ENCODE measurements at regions not wholly inside any gene's neighbourhood (a gene's known extent, or its start where the extent isn't known, plus 50 kb on each side); places are given as distances from the start of the nearest gene placed in this dataset.

GRCh38 chr12:41917938-41918341 lies 226.7 kb downstream of the GXYLT1 start:
- no peak for DNase-seq (ENCODE audit: low read depth)
- no peak overlapping the region for H3K4me3 ChIP-seq (ENCODE audit: control insufficient read depth, low read depth, low read length)
- no peak for TF ChIP-seq CTCF (IDR thresholded peaks at IDR 0.05; ENCODE audit: control insufficient read depth, insufficient read depth, low read depth, low read length, missing control alignments)

- no peak overlapping the region for H3K4me3 ChIP-seq (ENCODE audit: control insufficient read depth, low read depth, low read length)
- TF ChIP-seq CTCF (IDR thresholded peaks at IDR 0.05; ENCODE audit: control insufficient read depth, insufficient read depth, low read depth, low read length, missing control alignments): no peak
- DNase-seq (ENCODE audit: low read depth): no peak
These were observed 227.5 kb downstream of the GXYLT1 start for GRCh38 chr12:41917181-41917580.

- no peak overlapping the region for H3K4me3 ChIP-seq (ENCODE audit: control insufficient read depth, low read depth, low read length)
- TF ChIP-seq CTCF (IDR thresholded peaks at IDR 0.05; ENCODE audit: control insufficient read depth, insufficient read depth, low read depth, low read length, missing control alignments): no peak
- no peak for DNase-seq (ENCODE audit: low read depth)
These were observed 233.9 kb downstream of the GXYLT1 start for GRCh38 chr12:41910578-41911320.

GRCh38 chr12:41908206-41908605 lies 236.5 kb downstream of the GXYLT1 start:
- no peak overlapping the region for H3K4me3 ChIP-seq (ENCODE audit: control insufficient read depth, low read depth, low read length)
- DNase-seq (ENCODE audit: low read depth): no peak
- no peak for TF ChIP-seq CTCF (IDR thresholded peaks at IDR 0.05; ENCODE audit: control insufficient read depth, insufficient read depth, low read depth, low read length, missing control alignments)

- H3K4me3 ChIP-seq (ENCODE audit: control insufficient read depth, low read depth, low read length): no peak overlapping the region
- no peak for DNase-seq (ENCODE audit: low read depth)
- TF ChIP-seq CTCF (IDR thresholded peaks at IDR 0.05; ENCODE audit: control insufficient read depth, insufficient read depth, low read depth, low read length, missing control alignments): no peak
These were observed 237.1 kb downstream of the GXYLT1 start for GRCh38 chr12:41907550-41907949.

- no peak for DNase-seq (ENCODE audit: low read depth)
- no peak overlapping the region for H3K4me3 ChIP-seq (ENCODE audit: control insufficient read depth, low read depth, low read length)
- TF ChIP-seq CTCF (IDR thresholded peaks at IDR 0.05; ENCODE audit: control insufficient read depth, insufficient read depth, low read depth, low read length, missing control alignments): no peak
These were observed 237.7 kb downstream of the GXYLT1 start for GRCh38 chr12:41907021-41907420.
